Peyer's patch (tissue), 4 donors: ENCODE measurements at regions not wholly inside any gene's neighbourhood (a gene's known extent, or its start where the extent isn't known, plus 50 kb on each side); places are given as distances from the start of the nearest gene placed in this dataset.

Experiments
- DNase-seq, 3 donors: peaks; one replicate each; pipeline ENCODE4 v3.0.0-alpha.2; 2017 to 2019
- H3K27ac ChIP-seq, 4 donors: fragments of 200-600 bp; sonication (generic); one replicate each; pipeline ENCODE4 v1.5.1; 2016 to 2019
- H3K27me3 ChIP-seq, 2 donors: fragments of 200-600 bp; sonication (generic); one replicate each; pipeline ENCODE4 v1.5.1; 2019
- H3K36me3 ChIP-seq, 3 donors: fragments of 200-600 bp; sonication (generic); one replicate each; pipeline ENCODE4 v1.5.1; 2016 to 2019
- H3K4me1 ChIP-seq, 4 donors: fragments of 200-600 bp; sonication (generic); one replicate each; pipeline ENCODE4 v1.5.1; 2016 to 2019
- H3K4me3 ChIP-seq, 4 donors: fragments of 200-600 bp; sonication (generic); 1 replicate in 3 of 4; 2 replicates in 1 of 4; pipeline ENCODE4 v1.5.1; 2016 to 2019; ENCODE audit warnings: mild to moderate bottlenecking in 1 of 4
- H3K9me3 ChIP-seq, 4 donors: fragments of 200-600 bp; sonication (generic); one replicate each; pipeline ENCODE4 v1.5.1; 2016 to 2019; ENCODE audit warnings: mild to moderate bottlenecking in 1 of 4
- POLR2A ChIP-seq, 2 donors: fragments of 450-650 bp; IDR thresholded peaks; one replicate each; pipeline ENCODE4 v1.5.1; 2017; ENCODE audit warnings: antibody characterized with exemption in 2 of 2, mild to moderate bottlenecking in 2 of 2, moderate library complexity in 2 of 2
- TF ChIP-seq, protein P1 (sequence below), 6 experiments: fragments of 450-650 bp in 4 of 6; fragments of 200-600 bp in 2 of 6; sonication (generic) in 1 of 6; IDR thresholded peaks; one replicate each; pipeline ENCODE4 v1.5.1; 2017 to 2019; ENCODE audit warnings: antibody characterized with exemption in 6 of 6, mild to moderate bottlenecking in 3 of 6, moderate library complexity in 1 of 6

- TF ChIP-seq, protein P1, sequence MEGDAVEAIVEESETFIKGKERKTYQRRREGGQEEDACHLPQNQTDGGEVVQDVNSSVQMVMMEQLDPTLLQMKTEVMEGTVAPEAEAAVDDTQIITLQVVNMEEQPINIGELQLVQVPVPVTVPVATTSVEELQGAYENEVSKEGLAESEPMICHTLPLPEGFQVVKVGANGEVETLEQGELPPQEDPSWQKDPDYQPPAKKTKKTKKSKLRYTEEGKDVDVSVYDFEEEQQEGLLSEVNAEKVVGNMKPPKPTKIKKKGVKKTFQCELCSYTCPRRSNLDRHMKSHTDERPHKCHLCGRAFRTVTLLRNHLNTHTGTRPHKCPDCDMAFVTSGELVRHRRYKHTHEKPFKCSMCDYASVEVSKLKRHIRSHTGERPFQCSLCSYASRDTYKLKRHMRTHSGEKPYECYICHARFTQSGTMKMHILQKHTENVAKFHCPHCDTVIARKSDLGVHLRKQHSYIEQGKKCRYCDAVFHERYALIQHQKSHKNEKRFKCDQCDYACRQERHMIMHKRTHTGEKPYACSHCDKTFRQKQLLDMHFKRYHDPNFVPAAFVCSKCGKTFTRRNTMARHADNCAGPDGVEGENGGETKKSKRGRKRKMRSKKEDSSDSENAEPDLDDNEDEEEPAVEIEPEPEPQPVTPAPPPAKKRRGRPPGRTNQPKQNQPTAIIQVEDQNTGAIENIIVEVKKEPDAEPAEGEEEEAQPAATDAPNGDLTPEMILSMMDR (IDR thresholded peaks at IDR 0.05): no peak
- TF ChIP-seq POLR2A (IDR thresholded peaks at IDR 0.05): no peak
- Histone ChIP-seq H3K36me3 (no peaks in the 10 kb centered on the region), H3K9me3 (no peaks in the 10 kb centered on the region), H3K27ac (no peak overlapping the region), H3K27me3 (no peaks in the 10 kb centered on the region), H3K4me3 (no peak overlapping the region), H3K4me1 (no peaks in the 10 kb centered on the region)
- no peak for DNase-seq
Observed at GRCh38 chr2:220877897-220878296, 694.2 kb downstream of the EPHA4 start.

GRCh38 chr2:220880623-220881596 is 691.2 kb downstream of the EPHA4 start:
- DNase-seq: no peak
- Histone ChIP-seq H3K9me3 (no peaks in the 10 kb centered on the region), H3K36me3 (no peaks in the 10 kb centered on the region), H3K4me1 (no peaks in the 10 kb centered on the region), H3K4me3 (no peak overlapping the region), H3K27me3 (no peaks in the 10 kb centered on the region), H3K27ac (no peak overlapping the region)
- TF ChIP-seq, protein P1 (IDR thresholded peaks at IDR 0.05): no peak
- TF ChIP-seq POLR2A (IDR thresholded peaks at IDR 0.05): no peak

GRCh38 chr2:220882507-220882906 is 689.6 kb downstream of the EPHA4 start:
- Histone ChIP-seq H3K27me3 (no peaks in the 10 kb centered on the region), H3K27ac (no peak overlapping the region), H3K36me3 (no peaks in the 10 kb centered on the region), H3K4me1 (no peaks in the 10 kb centered on the region), H3K9me3 (no peaks in the 10 kb centered on the region), H3K4me3 (no peak overlapping the region)
- TF ChIP-seq, protein P1 (IDR thresholded peaks at IDR 0.05): no peak
- TF ChIP-seq POLR2A (IDR thresholded peaks at IDR 0.05): no peak
- DNase-seq: no peak

DNA sequence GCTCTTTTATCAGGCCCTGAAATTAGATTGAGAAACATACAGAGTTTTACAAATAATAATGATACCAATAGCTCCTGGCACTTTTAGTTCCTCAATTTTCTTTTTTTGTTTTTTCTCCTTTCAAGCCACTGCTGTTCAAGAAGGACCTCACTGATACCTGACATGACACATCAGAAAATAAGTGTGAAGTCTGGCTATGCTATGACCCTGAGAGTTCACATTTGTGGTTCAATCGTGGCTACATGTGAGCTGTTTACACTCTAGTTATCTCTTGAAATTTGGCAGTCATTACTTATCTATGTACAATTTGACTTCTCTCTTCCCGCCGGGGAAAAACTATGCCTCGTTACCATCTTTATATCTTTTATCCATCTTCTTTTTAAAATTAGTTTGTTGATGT is 686.5 kb downstream of the EPHA4 start:
- H3K4me1 ChIP-seq: no peaks in the 10 kb centered on the region
- TF ChIP-seq, protein P1 (IDR thresholded peaks at IDR 0.05): no peak
- TF ChIP-seq POLR2A (IDR thresholded peaks at IDR 0.05): no peak
- no peak for DNase-seq
- H3K4me3 ChIP-seq: no peak overlapping the region
- H3K9me3 ChIP-seq: no peaks in the 10 kb centered on the region
- H3K27me3 ChIP-seq: no peaks in the 10 kb centered on the region
- H3K27ac ChIP-seq: no peak overlapping the region
- no peaks in the 10 kb centered on the region for H3K36me3 ChIP-seq

DNA sequence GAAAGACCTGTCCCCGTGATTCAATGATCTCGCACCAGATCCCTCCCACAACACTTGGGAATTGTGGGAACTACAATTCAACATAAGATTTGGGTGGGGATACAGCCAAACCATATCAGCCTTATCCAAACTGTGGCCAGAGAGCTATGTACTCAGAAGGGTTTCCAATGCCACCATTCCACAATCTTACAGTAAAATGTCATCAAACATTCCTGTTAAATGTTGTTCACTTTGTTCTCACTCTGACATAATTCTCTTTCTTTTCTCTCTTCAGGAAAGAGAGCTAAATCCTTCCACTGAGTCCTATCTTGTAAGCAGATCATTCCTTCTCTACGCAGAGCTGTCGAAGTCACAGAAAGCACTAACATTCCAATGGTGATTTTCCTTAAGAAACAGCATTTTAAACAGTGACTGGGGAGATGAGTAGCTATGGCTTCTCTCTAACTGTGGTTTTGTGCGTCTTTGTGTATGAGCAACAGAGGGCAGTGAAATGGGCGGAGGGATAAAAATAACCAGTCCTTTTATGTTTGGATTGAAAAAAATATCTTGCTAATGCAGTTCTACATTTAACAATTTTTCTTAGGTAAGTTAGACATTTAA is 684.7 kb downstream of the EPHA4 start:
- no peaks in the 10 kb centered on the region for H3K9me3 ChIP-seq
- TF ChIP-seq, protein P1 (IDR thresholded peaks at IDR 0.05): no peak
- TF ChIP-seq POLR2A (IDR thresholded peaks at IDR 0.05): no peak
- no peaks in the 10 kb centered on the region for H3K4me1 ChIP-seq
- H3K4me3 ChIP-seq: no peak overlapping the region
- H3K36me3 ChIP-seq: no peaks in the 10 kb centered on the region
- H3K27ac ChIP-seq: no peak overlapping the region
- DNase-seq: no peak
- no peaks in the 10 kb centered on the region for H3K27me3 ChIP-seq
